Heart right ventricle (tissue), 16 donors: ENCODE measurements at regions not wholly inside any gene's neighbourhood (a gene's known extent, or its start where the extent isn't known, plus 50 kb on each side); places are given as distances from the start of the nearest gene placed in this dataset.
"Not testable (repeated sequence)": the region's sequence is repeated elsewhere in the genome, so short reads cannot be mapped to it uniquely, and the experiment has no call there.

Experiments used
- ATAC-seq, 8 donors: fragments of 200-7000 bp; cut with Tn5 transposase; one replicate each; pipeline ENCODE4 v1.9.1; 2020; ENCODE audit warnings: mild to moderate bottlenecking in 8 of 8, moderate library complexity in 8 of 8, moderate number of reproducible peaks in 1 of 8
- DNase-seq, 2 donors: peaks; one replicate each; pipeline ENCODE4 v3.0.0-alpha.2; 2020
- H3K27ac ChIP-seq, 10 donors: fragments of 200-600 bp; sonication (generic) in 2 of 10; one replicate each; pipeline versions ENCODE4 v1.5.0 to v1.8.0; 2020 to 2022; ENCODE audit warnings: mild to moderate bottlenecking in 3 of 10
- H3K27me3 ChIP-seq, 7 donors: fragments of 200-600 bp; one replicate each; pipeline ENCODE4 v1.8.0; 2021 to 2022; ENCODE audit warnings: mild to moderate bottlenecking in 2 of 7
- H3K36me3 ChIP-seq, 9 donors: fragments of 200-600 bp; sonication (generic) in 1 of 9; one replicate each; pipeline versions ENCODE4 v1.5.0 to v1.8.0; 2020 to 2022; ENCODE audit warnings: mild to moderate bottlenecking in 2 of 9
- H3K4me1 ChIP-seq, 9 donors: fragments of 200-600 bp; sonication (generic) in 1 of 9; one replicate each; pipeline versions ENCODE4 v1.5.0 to v1.8.0; 2020 to 2022; ENCODE audit warnings: mild to moderate bottlenecking in 4 of 9
- H3K4me3 ChIP-seq, 10 donors: fragments of 200-600 bp; sonication (generic) in 2 of 10; one replicate each; pipeline versions ENCODE4 v1.5.0 to v1.8.0; 2020 to 2022; ENCODE audit warnings: mild to moderate bottlenecking in 7 of 10, moderate library complexity in 2 of 10
- H3K9me3 ChIP-seq, 11 donors: fragments of 200-600 bp in 10 of 11; sonication (generic) in 2 of 11; one replicate each; pipeline versions ENCODE4 v1.5.0 to v1.8.0; 2013 to 2022; ENCODE audit warnings: mild to moderate bottlenecking in 2 of 11, control low read depth in 1 of 11, moderate library complexity in 1 of 11
- CTCF ChIP-seq, 9 donors: fragments of 200-600 bp; sonication (generic) in 2 of 9; IDR thresholded peaks; one replicate each; pipeline versions ENCODE4 v1.5.0 to v1.8.0; 2021 to 2022; ENCODE audit warnings: antibody characterized with exemption in 9 of 9, mild to moderate bottlenecking in 5 of 9, moderate library complexity in 1 of 9
- WGBS, 2 donors: extraction: QIAGEN DNeasy Blood & Tissue Kit; methylation state at CpG; one replicate each; pipeline ENCODE4 v1.1.7; 2013; ENCODE audit warnings: inconsistent platforms in 1 of 2; 5-methylcytosine and 5-hydroxymethylcytosine counted together
- intact Hi-C, 10 donors: fragments of 100-400 bp; cut with DNase I; formaldehyde crosslinking; loops; one replicate each; pipeline versions ENCODE4 v1.11.1 to v1.14.2; 2022
- donor health status: Arrhythmogenic right ventricular cardiomyopathy.
- donor health status: ischemic (EF 13 %, LVEDD 7.1; RV severe dilation, severe dysfunction).
- donor health status: healthy with polysubstance abuse.
- donor health status: DM: no; HTN: yes; CAD: no.
- donor health status: DM: no; HTN: no; CAD: no.
- donor health status: ischemic (EF 25% LVEDD 6.9; RV normal size, moderate dysfunction).
- donor health status: ischemic (EF 25% LVEDD 5.7; RV mildly dilated, moderate dysfunction).
- donor health status: healthy.
- donor health status: DM: yes; HTN: yes; CAD: no.
- donor health status: Ischemic cardiomyopathy.
- donor health status: ischemic (EF 35%, LVEDD 5.7; RV mildly dilated, moderate dysfunction).
- donor health status: nonischemic (EF 11% LVEDD 7.7; RV severe dilation, severe dysfunction).
- donor health status: DM: yes; HTN: yes; CAD: no.
- donor health status: PGD.
- donor health status: ischemic (EF 29% LVEDD 5.4; RV normal size, mild dysfunction).
- donor health status: nonischemic (EF 23%, LVEDD 6.1; RV moderate dilation, normal function).

- WGBS, 2 donors: 79 to 99% methylated on average over 2 of the region's 2 CpGs
- H3K4me1 ChIP-seq: no peaks in the 10 kb centered on the region
- intact Hi-C loops: no loop called here
- no peak overlapping the region for H3K27ac ChIP-seq
- DNase-seq: no peak
- TF ChIP-seq CTCF (IDR thresholded peaks at IDR 0.05): no peak
- peaks cover 0 to 43% (median 19%) of the 10 kb centered on the region in 11 donors for H3K9me3 ChIP-seq
- H3K4me3 ChIP-seq: no peak overlapping the region
- no peaks in the 10 kb centered on the region for H3K36me3 ChIP-seq
- no peaks in the 10 kb centered on the region for H3K27me3 ChIP-seq
- ATAC-seq: no peak
Measured at GRCh38 chr10:52586710-52587109, 185.9 kb downstream of the MBL2 start.

GRCh38 chr10:52597189-52597863 is 175.3 kb downstream of the MBL2 start:
- no peak for ATAC-seq
- H3K27me3 ChIP-seq: peaks cover 0 to 5% (median 0%) of the 10 kb centered on the region in 7 donors
- no peak overlapping the region for H3K27ac ChIP-seq
- H3K36me3 ChIP-seq: no peaks in the 10 kb centered on the region
- no peak for DNase-seq
- TF ChIP-seq CTCF (IDR thresholded peaks at IDR 0.05): no peak
- H3K4me3 ChIP-seq: no peak overlapping the region
- 66 to 70% methylated on average over 3 of the region's 3 CpGs for WGBS, 2 donors
- H3K9me3 ChIP-seq: no peaks in the 10 kb centered on the region
- no peaks in the 10 kb centered on the region for H3K4me1 ChIP-seq
- intact Hi-C loops: no loop called here

- H3K9me3 ChIP-seq: no peaks in the 10 kb centered on the region
- no peaks in the 10 kb centered on the region for H3K36me3 ChIP-seq
- H3K4me1 ChIP-seq: no peaks in the 10 kb centered on the region
- 88 to 92% methylated on average over 2 of the region's 2 CpGs for WGBS, 2 donors
- TF ChIP-seq CTCF (IDR thresholded peaks at IDR 0.05): no peak
- intact Hi-C loops: no loop called here
- ATAC-seq (no peak), DNase-seq (no peak)
- H3K27me3 ChIP-seq: peaks cover 0 to 5% (median 0%) of the 10 kb centered on the region in 7 donors
- H3K27ac ChIP-seq: no peak overlapping the region
- no peak overlapping the region for H3K4me3 ChIP-seq
Measured at GRCh38 chr10:52598936-52599335, 173.6 kb downstream of the MBL2 start.

- intact Hi-C loops: no loop called here
- no peak for DNase-seq
Measured at GRCh38 chr10:52599551-52600200, 172.9 kb downstream of the MBL2 start.

GRCh38 chr10:52604131-52604530 is 168.5 kb downstream of the MBL2 start:
- intact Hi-C loops, H3K36me3 ChIP-seq, H3K4me3 ChIP-seq, H3K9me3 ChIP-seq, H3K4me1 ChIP-seq, ATAC-seq, H3K27me3 ChIP-seq, DNase-seq, H3K27ac ChIP-seq: not testable (repeated sequence)

More at GRCh38 chr10:52599551-52600200, 172.9 kb downstream of the MBL2 start:
- H3K4me3 ChIP-seq: no peak overlapping the region
- no peaks in the 10 kb centered on the region for H3K36me3 ChIP-seq
- no peaks in the 10 kb centered on the region for H3K4me1 ChIP-seq
- WGBS, 2 donors: 51 to 55% methylated on average over 5 of the region's 5 CpGs
- H3K27me3 ChIP-seq: peaks cover 0 to 5% (median 0%) of the 10 kb centered on the region in 7 donors
- ATAC-seq: no peak
- H3K9me3 ChIP-seq: no peaks in the 10 kb centered on the region
- H3K27ac ChIP-seq: no peak overlapping the region
- TF ChIP-seq CTCF (IDR thresholded peaks at IDR 0.05): no peak
